OCI-LY3 (cell line): ENCODE measurements at regions not wholly inside any gene's neighbourhood (a gene's known extent, or its start where the extent isn't known, plus 50 kb on each side); places are given as distances from the start of the nearest gene placed in this dataset.

Experiments
- H2AFZ ChIP-seq: fragments of 200-600, 300-600 bp; shearing (Covaris generic); 2 replicates; pipeline ENCODE4 v1.6.0; 2014; ENCODE audit warnings: antibody characterized with exemption, low read depth, low read length
- H3K27ac ChIP-seq: fragments of 200-600, 300-600 bp; sonication (generic); 2 replicates; pipeline ENCODE4 v1.5.1; 2014; ENCODE audit warnings: mild to moderate bottlenecking, low read length, moderate library complexity, mixed read lengths
- H3K27me3 ChIP-seq: fragments of 200-600, 300-600 bp; sonication (generic); 2 replicates; pipeline ENCODE4 v1.6.1; 2014; ENCODE audit warnings: low read depth, low read length, mixed read lengths
- H3K36me3 ChIP-seq: fragments of 200-600, 300-600 bp; sonication (generic); replicated peaks from 2 replicates; pipeline ENCODE3; 2014; ENCODE audit warnings: low read depth, low read length, mixed read lengths
- H3K4me1 ChIP-seq: fragments of 300-600, 200-600 bp; sonication (generic); 2 replicates; pipeline ENCODE4 v1.6.1; 2014; ENCODE audit warnings: low read length, mixed read lengths
- H3K4me2 ChIP-seq: fragments of 200-600, 300-600 bp; sonication (generic); 2 replicates; pipeline ENCODE4 v1.6.1; 2014; ENCODE audit warnings: low read length, mixed read lengths
- H3K4me3 ChIP-seq: fragments of 300-600, 200-600 bp; sonication (generic); 2 replicates; pipeline ENCODE4 v1.5.1; 2014; ENCODE audit warnings: antibody characterized with exemption, mild to moderate bottlenecking, low read length, moderate library complexity
- H3K79me2 ChIP-seq: fragments of 300-600, 200-600 bp; shearing (Covaris generic); 2 replicates; pipeline ENCODE4 v1.6.1; 2014; ENCODE audit warnings: mild to moderate bottlenecking, low read length, mixed read lengths
- H3K9ac ChIP-seq: fragments of 300-600, 200-600 bp; shearing (Covaris generic); 2 replicates; pipeline ENCODE4 v1.6.0; 2014; ENCODE audit warnings: mild to moderate bottlenecking, low read length, moderate library complexity
- H3K9me3 ChIP-seq: fragments of 200-600, 300-600 bp; shearing (Covaris generic); 2 replicates; pipeline ENCODE4 v1.6.1; 2014; ENCODE audit warnings: low read length, mixed read lengths; ENCODE audit not compliant: insufficient read depth
- H4K20me1 ChIP-seq: fragments of 200-600, 300-600 bp; sonication (generic); 2 replicates; pipeline ENCODE4 v1.6.1; 2016; ENCODE audit warnings: low read length, mixed read lengths; ENCODE audit not compliant: insufficient read depth
- CTCF ChIP-seq: fragments of 200-600, 300-600 bp; sonication (generic); IDR thresholded peaks from 2 replicates; pipeline ENCODE4 v1.5.1; 2014; ENCODE audit warnings: antibody characterized with exemption, low read length, low read depth
- EZH2phosphoT487 ChIP-seq: fragments of 200-600 bp; shearing (Covaris generic); IDR thresholded peaks from 2 replicates; pipeline ENCODE4 v1.6.1; 2018; ENCODE audit warnings: antibody characterized with exemption, mixed run types, low read depth

- no peaks in the 10 kb centered on the region for H3K79me2 ChIP-seq
- TF ChIP-seq EZH2phosphoT487: no peak
- TF ChIP-seq CTCF: no peak
- H2AFZ ChIP-seq: no peak overlapping the region
- H3K27ac ChIP-seq: no peak overlapping the region
- H3K36me3 ChIP-seq: no peaks in the 10 kb centered on the region
- H3K4me2 ChIP-seq: no peak overlapping the region
- no peaks in the 10 kb centered on the region for H3K9me3 ChIP-seq
- no peaks in the 10 kb centered on the region for H4K20me1 ChIP-seq
- no peak overlapping the region for H3K9ac ChIP-seq
- no peak overlapping the region for H3K4me3 ChIP-seq
- no peaks in the 10 kb centered on the region for H3K27me3 ChIP-seq
- H3K4me1 ChIP-seq: no peaks in the 10 kb centered on the region
Measured at GRCh38 chr5:165185716-165186115, 1680.3 kb downstream of the MAT2B start.

DNA sequence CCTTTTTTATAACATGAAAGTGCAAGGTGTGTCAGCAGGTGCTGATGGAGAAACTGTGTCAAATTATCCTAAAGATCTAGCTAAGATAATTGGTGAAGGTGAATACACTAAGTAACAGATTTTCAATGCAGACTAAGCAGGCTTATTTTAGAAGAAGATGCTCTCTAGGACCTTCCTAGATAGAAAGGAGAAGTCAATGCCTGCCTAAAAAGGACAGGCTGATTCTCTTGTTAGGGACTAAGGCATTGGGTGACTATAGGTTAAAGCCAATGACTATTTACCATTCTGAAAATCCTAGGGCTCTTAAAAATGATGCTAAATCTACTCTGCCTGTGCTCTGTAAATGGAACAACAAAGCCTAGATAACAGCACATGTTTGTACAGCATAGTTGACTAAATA is 1682.4 kb downstream of the MAT2B start:
- H3K9ac ChIP-seq: no peak overlapping the region
- no peak overlapping the region for H2AFZ ChIP-seq
- H4K20me1 ChIP-seq: no peaks in the 10 kb centered on the region
- no peak overlapping the region for H3K4me2 ChIP-seq
- no peaks in the 10 kb centered on the region for H3K9me3 ChIP-seq
- no peaks in the 10 kb centered on the region for H3K36me3 ChIP-seq
- TF ChIP-seq EZH2phosphoT487 (no peak), CTCF (no peak)
- no peaks in the 10 kb centered on the region for H3K4me1 ChIP-seq
- H3K4me3 ChIP-seq: no peak overlapping the region
- no peaks in the 10 kb centered on the region for H3K79me2 ChIP-seq
- no peaks in the 10 kb centered on the region for H3K27me3 ChIP-seq
- no peak overlapping the region for H3K27ac ChIP-seq

- no peak overlapping the region for H3K4me3 ChIP-seq
Measured at GRCh38 chr5:165188556-165189175, 1683.2 kb downstream of the MAT2B start.

DNA sequence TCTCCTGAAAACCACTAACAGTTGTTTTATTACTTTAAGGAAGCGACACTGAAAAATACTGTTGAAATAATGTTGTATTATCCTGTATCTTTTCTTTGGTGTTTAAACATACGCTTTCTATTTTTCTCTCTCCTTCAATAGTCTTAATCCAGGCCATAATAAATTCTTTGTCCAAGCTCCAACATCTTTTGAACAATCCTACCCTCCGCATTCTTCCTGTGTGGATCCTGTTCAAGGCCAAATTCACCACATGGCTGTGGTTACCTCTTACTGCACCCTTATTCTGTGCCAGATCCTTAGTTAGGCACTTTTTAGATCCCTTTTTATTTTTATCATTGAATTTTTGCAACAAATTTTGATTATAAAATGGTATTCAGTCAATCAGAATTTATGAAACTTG is 1691.5 kb downstream of the MAT2B start:
- H2AFZ ChIP-seq: no peak overlapping the region
- H4K20me1 ChIP-seq: no peaks in the 10 kb centered on the region
- H3K9me3 ChIP-seq: no peaks in the 10 kb centered on the region
- no peak overlapping the region for H3K27ac ChIP-seq
- no peaks in the 10 kb centered on the region for H3K4me1 ChIP-seq
- H3K27me3 ChIP-seq: no peaks in the 10 kb centered on the region
- H3K4me3 ChIP-seq: no peak overlapping the region
- H3K4me2 ChIP-seq: no peak overlapping the region
- TF ChIP-seq CTCF (no peak), EZH2phosphoT487 (no peak)
- H3K9ac ChIP-seq: no peak overlapping the region
- no peaks in the 10 kb centered on the region for H3K36me3 ChIP-seq
- no peaks in the 10 kb centered on the region for H3K79me2 ChIP-seq

More at GRCh38 chr5:165188556-165189175, 1683.2 kb downstream of the MAT2B start:
- Histone ChIP-seq H3K4me2 (no peak overlapping the region), H3K27ac (no peak overlapping the region), H3K9me3 (no peaks in the 10 kb centered on the region), H3K36me3 (no peaks in the 10 kb centered on the region), H4K20me1 (no peaks in the 10 kb centered on the region), H2AFZ (no peak overlapping the region), H3K4me1 (no peaks in the 10 kb centered on the region), H3K9ac (no peak overlapping the region), H3K27me3 (no peaks in the 10 kb centered on the region), H3K79me2 (no peaks in the 10 kb centered on the region)
- TF ChIP-seq EZH2phosphoT487 (no peak), CTCF (no peak)
